Muscle layer of duodenum (tissue), 2 donors: ENCODE measurements at regions not wholly inside any gene's neighbourhood (a gene's known extent, or its start where the extent isn't known, plus 50 kb on each side); places are given as distances from the start of the nearest gene placed in this dataset.

Experiments used
- H3K27ac ChIP-seq: one replicate; pipeline ENCODE4 v1.7.0; 2013; ENCODE audit warnings: mild to moderate bottlenecking, low read length
- H3K27me3 ChIP-seq: one replicate; pipeline ENCODE4 v1.7.0; 2013; ENCODE audit warnings: low read depth, mild to moderate bottlenecking, control low read depth, low read length
- H3K36me3 ChIP-seq, 2 donors: one replicate each; pipeline ENCODE4 v1.7.0; 2013; ENCODE audit warnings: low read length in 2 of 2, control low read depth in 1 of 2, mild to moderate bottlenecking in 1 of 2; ENCODE audit not compliant: insufficient read depth in 2 of 2, control insufficient read depth in 1 of 2
- H3K4me1 ChIP-seq, 2 donors: one replicate each; pipeline ENCODE4 v1.7.0; 2013; ENCODE audit warnings: low read length in 2 of 2, mild to moderate bottlenecking in 2 of 2, control low read depth in 1 of 2, moderate library complexity in 1 of 2; ENCODE audit not compliant: insufficient read depth in 2 of 2, control insufficient read depth in 1 of 2
- H3K4me3 ChIP-seq, 2 donors: one replicate each; pipeline ENCODE4 v1.7.0; 2013; ENCODE audit warnings: low read length in 2 of 2, low read depth in 1 of 2, mild to moderate bottlenecking in 1 of 2
- H3K9me3 ChIP-seq, 2 donors: one replicate each; pipeline ENCODE4 v1.7.0; 2013; ENCODE audit warnings: low read length in 2 of 2, control low read depth in 1 of 2, mild to moderate bottlenecking in 1 of 2; ENCODE audit not compliant: control insufficient read depth in 1 of 2
- donor health status: healthy.

DNA sequence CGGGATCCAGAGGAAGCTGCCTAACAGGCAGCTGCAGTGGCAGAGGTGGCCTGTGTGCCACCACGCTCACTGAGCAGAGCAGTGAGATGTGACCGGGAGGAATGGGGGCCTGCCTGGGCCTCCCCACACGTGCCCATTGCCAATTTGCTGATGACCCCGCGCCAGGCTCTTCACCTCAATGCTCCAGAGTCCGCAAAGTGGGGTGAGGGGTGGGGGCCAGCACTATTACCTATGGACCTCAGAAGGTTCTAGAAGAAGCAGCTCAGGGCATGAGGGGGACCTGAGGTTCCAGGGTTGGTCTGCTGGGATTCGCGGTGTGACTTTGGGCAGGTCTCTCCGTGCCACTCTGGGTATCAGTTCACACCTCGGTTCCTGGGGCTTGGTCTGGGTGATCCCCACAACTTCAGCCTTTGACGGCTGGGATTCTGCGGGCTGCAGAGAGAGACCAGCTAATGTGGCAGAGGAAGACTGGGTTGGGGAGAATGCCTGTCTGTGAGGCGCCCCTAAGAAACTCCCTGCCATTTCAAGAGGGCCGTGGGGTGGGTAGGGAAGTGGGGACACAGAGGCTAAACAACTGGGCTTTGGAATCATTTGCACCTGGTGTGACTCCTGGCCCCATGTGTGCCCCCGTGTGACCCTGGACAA, 231.0 kb upstream of the MVB12B start:
- H3K9me3 ChIP-seq, result no peaks in the 10 kb centered on the region

DNA sequence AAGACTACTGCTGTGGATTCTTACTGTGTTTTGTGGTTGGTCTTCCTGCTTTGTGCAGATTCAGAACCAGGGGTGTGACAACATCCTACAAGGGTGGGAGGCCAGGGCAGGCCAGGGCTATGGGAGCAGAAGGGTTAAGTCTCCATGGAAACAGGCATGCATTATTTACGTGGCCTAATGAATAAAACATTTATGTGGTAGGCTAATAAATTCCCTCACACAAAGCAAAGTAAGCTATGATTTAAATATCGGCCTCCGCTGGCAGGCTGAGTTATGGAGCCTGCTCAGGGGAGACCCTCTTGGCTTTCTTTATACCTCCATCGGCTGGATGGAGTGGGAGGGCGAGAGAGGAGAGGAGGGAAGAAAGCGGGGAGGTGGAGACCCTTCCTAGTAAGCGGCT, 230.3 kb upstream of the MVB12B start:
- Histone ChIP-seq H3K4me1 (no peaks in the 10 kb centered on the region), H3K4me3 (no peak overlapping the region), H3K9me3 (no peaks in the 10 kb centered on the region), H3K27me3 (no peaks in the 10 kb centered on the region), H3K36me3 (no peaks in the 10 kb centered on the region), H3K27ac (no peak overlapping the region)

More for the DNA sequence above, 231.0 kb upstream of the MVB12B start:
- Histone ChIP-seq H3K4me1 (no peaks in the 10 kb centered on the region), H3K36me3 (no peaks in the 10 kb centered on the region), H3K27ac (no peak overlapping the region), H3K4me3 (no peak overlapping the region), H3K27me3 (no peaks in the 10 kb centered on the region)

DNA sequence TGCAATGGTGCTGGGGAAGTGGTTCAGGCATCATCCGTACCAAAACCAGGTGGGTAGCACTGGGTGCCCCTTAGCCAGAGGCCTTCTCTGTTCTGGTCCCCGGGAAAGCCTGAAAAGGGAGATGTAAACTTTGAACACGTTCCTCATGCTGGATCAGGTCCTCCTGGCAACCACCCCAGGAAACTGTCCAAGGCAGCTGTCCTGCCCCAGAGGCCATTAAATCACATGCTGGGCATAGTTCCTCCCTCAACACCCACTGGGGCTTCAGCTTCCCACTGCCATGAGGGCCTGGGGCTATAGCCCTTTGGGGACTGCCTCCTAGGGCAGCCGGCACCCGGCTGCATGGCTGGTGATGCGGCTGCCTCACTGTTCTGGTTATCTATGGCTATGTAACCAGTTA, 228.9 kb upstream of the MVB12B start:
- no peaks in the 10 kb centered on the region for H3K9me3 ChIP-seq
- no peak overlapping the region for H3K27ac ChIP-seq
- H3K36me3 ChIP-seq, result no peaks in the 10 kb centered on the region
- H3K4me1 ChIP-seq, result no peaks in the 10 kb centered on the region
- H3K4me3 ChIP-seq, result no peak overlapping the region
- H3K27me3 ChIP-seq, result no peaks in the 10 kb centered on the region

DNA sequence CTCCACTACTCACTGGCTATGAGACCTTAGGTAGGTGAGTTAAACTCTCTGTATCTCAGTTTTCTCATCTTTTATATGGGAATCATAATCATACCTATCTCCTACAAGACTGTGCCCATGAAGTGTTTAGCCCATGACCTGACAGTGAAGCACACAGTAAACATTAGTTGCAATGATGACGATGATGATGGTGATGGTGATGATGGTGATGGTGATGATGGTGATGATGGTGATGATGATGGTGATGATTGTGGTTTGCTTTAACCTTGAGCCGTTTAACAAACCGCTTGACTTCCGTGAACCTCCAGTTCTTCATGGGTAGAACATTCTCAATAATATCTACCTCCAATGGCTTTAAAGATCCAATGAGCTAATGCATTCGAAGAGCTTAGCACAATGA, 220.2 kb upstream of the MVB12B start:
- H3K27me3 ChIP-seq, result peaks cover 5% of the 10 kb centered on the region

DNA sequence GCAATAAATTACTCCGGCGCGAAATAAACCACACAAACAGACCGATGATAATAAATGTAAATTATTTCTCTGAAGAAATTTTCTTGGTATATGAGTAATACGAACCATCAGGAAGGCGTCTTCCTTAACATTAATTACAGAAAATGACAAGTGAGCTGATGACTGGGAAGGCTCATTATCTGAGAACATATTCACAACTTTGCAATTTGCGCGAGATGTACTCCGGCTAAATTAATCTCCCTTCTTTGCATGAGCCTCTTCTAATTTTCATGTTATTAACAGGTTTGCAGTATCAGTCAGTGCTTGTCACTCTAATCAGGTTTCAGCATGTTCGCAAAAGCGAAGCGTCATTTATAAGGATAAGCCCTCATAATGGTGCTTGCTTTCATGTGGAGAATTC, 218.9 kb upstream of the MVB12B start:
- no peaks in the 10 kb centered on the region for H3K36me3 ChIP-seq
- H3K27me3 ChIP-seq, result peaks cover 5% of the 10 kb centered on the region
- H3K4me3 ChIP-seq, result no peak overlapping the region
- no peaks in the 10 kb centered on the region for H3K9me3 ChIP-seq
- H3K27ac ChIP-seq, result no peak overlapping the region
- no peaks in the 10 kb centered on the region for H3K4me1 ChIP-seq

More for the DNA sequence above, 220.2 kb upstream of the MVB12B start:
- Histone ChIP-seq H3K4me3 (no peak overlapping the region), H3K4me1 (no peaks in the 10 kb centered on the region), H3K27ac (no peak overlapping the region), H3K36me3 (no peaks in the 10 kb centered on the region), H3K9me3 (no peaks in the 10 kb centered on the region)

- Histone ChIP-seq H3K27ac (no peak overlapping the region), H3K4me3 (no peak overlapping the region), H3K9me3 (no peaks in the 10 kb centered on the region), H3K36me3 (no peaks in the 10 kb centered on the region), H3K27me3 (peaks cover 5% of the 10 kb centered on the region), H3K4me1 (no peaks in the 10 kb centered on the region)
These were observed 218.4 kb upstream of the MVB12B start for GRCh38 chr9:126108240-126108639.

DNA sequence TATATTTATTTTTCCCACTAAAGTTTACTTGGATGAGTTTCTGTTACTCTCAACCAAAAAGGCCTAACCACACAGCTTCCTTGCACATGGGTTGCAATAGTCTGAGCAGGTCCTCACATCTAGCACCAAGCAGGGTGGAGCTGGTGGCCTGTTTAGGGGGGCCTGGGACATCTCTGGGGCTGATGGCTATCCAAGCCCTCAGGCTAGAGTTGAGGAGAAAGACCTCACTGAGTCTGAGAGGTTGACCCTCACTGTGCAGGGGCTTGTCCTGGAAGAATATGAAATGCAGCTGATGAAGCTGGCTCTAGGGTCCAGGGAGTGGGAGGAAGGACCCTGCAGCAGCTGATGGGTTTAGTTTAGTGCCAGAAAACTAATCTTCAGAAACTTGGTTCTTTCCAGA, 217.1 kb upstream of the MVB12B start:
- Histone ChIP-seq H3K4me1 (no peaks in the 10 kb centered on the region), H3K27ac (no peak overlapping the region), H3K27me3 (peaks cover 5% of the 10 kb centered on the region), H3K9me3 (no peaks in the 10 kb centered on the region), H3K4me3 (no peak overlapping the region), H3K36me3 (no peaks in the 10 kb centered on the region)

DNA sequence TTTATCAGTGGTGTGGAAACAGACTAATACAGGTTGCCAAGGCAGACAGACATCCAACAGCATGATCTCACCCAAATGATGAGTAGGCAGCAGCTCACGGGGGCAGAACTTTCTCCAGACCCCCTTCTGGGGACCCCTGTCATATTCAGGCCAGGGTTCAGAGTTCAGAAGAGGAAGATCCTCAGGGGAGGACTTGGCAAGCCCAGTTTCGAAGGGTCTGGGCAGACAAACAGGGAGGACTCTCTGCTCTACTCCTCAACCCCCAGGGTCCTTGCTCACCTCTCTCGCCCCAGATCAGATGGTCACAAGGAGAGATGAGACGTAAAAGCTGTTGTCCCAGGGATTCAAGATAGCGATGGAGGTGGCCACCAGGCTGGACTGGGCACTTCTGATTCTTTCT, 215.1 kb upstream of the MVB12B start:
- H3K4me3 ChIP-seq, result no peak overlapping the region
- no peak overlapping the region for H3K27ac ChIP-seq
- no peaks in the 10 kb centered on the region for H3K36me3 ChIP-seq
- H3K9me3 ChIP-seq, result no peaks in the 10 kb centered on the region
- H3K4me1 ChIP-seq, result peaks cover 0 to 5% of the 10 kb centered on the region in 2 donors
- H3K27me3 ChIP-seq, result peaks cover 5% of the 10 kb centered on the region

GRCh38 chr9:126112135-126112720, 214.4 kb upstream of the MVB12B start:
- Histone ChIP-seq H3K36me3 (no peaks in the 10 kb centered on the region), H3K9me3 (no peaks in the 10 kb centered on the region), H3K27ac (no peak overlapping the region), H3K4me3 (no peak overlapping the region), H3K27me3 (peaks cover 5% of the 10 kb centered on the region), H3K4me1 (peaks cover 0 to 5% of the 10 kb centered on the region in 2 donors)

- Histone ChIP-seq H3K27ac (no peak overlapping the region), H3K4me1 (peaks cover 0 to 5% of the 10 kb centered on the region in 2 donors), H3K4me3 (no peak overlapping the region), H3K36me3 (no peaks in the 10 kb centered on the region), H3K9me3 (no peaks in the 10 kb centered on the region), H3K27me3 (peaks cover 5% of the 10 kb centered on the region)
These were observed 213.5 kb upstream of the MVB12B start for GRCh38 chr9:126113176-126113575.

DNA sequence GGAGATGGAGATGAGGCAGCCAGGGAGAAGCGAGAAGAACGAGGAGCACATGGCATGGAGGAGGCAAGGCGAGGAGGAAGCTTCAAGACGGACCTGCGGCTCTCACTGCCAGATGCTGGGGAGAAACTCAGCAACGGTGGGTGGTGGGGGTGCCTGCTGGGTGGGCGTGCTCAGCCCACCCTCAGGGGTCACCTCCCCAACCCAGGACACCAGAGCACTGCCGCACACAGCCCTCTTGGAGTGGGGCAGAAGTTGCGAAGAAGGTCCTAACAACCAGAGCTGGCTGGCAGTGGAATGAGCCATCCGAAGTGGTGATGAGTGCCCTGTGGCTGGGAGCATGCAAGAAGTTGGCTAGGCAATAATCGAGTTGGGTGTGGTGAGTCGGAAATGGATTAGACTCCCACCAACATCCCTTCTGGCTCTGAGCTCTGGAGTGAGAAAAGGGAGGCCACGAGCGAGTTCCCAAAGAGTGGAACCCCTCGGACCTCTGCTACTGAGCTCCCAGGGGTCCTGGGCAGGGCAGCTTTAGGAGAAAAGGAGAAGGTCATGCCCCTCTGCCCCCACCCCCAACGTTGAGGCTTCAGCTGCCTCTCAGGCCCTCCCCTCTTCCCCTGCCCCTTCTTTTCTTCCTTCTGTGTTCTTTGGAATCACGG, 212.7 kb upstream of the MVB12B start:
- Histone ChIP-seq H3K36me3 (no peaks in the 10 kb centered on the region), H3K27ac (no peak overlapping the region), H3K4me3 (no peak overlapping the region), H3K27me3 (peaks cover 5% of the 10 kb centered on the region), H3K4me1 (peaks cover 0 to 5% of the 10 kb centered on the region in 2 donors), H3K9me3 (no peaks in the 10 kb centered on the region)
